NCI-H748 (cell line): ENCODE measurements at regions not wholly inside any gene's neighbourhood (a gene's known extent, or its start where the extent isn't known, plus 50 kb on each side); places are given as distances from the start of the nearest gene placed in this dataset.
A peak's percentile ranks its signal among the peaks of the same experiment; 100 is the strongest.
"Not testable (repeated sequence)": the region's sequence is repeated elsewhere in the genome, so short reads cannot be mapped to it uniquely, and the experiment has no call there.

Source experiments
- DNase-seq: peaks from one replicate; lab custom pipeline; 2025; ENCODE audit not compliant: unreplicated experiment; lab: John Stamatoyannopoulos, UW

DNA sequence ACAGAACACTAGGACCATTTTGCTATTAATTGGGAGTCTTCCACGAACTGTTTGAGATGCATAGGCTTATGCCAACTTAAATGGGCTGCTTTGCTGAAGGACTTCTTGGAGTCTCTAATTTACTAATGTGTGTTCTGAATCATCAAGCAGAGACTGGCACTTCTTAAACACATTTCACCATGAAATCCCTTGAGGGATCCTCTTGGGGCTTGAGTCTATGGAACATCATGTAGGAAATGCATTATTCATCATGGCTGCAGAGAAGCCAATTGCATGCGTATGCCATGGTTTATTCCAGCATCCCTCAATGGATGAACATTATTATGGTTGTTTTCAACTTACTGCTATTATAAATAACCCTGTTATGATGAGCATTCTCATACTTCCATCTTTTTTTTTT lies 73.4 kb downstream of the FGD2 start:
- DNase-seq, result no peak

- DNase-seq, result no peak
Observed at GRCh38 chr6:37081042-37081607, 75.7 kb downstream of the FGD2 start.

DNA sequence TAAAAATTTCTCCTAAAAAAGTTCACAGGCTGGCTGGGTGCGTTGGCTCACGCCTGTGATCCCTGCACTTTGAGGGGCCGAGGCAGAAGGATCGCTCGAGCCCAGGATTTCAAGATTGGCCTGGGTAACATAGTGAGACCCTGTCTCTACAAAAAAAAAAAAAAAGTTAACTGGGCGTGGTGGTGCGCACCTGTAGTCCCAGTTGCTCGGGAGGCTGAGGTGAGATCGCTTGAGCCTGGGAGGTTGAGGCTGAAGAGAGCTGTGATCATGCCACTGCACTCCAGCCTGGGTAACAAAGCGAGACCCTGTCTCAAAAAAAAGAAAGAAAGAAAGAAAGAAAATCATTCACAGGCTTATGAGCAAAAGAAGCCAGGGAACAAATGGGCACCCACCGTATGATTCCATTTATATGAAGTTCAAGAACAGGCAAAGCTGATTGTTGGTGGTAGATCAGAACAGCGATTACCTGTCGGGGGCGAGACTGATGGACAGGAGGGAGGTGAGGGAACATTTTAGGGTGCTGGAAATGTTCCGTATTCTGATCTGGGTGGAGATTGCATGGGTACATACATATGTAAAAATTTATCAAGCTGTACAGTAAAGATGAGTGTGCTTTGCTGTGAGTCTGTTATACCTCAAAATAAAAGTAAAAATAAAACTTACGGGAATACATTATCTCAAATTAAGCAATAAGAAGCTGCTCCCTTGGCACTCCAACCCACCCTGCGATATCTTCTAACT lies 77.1 kb downstream of the FGD2 start:
- DNase-seq, result no peak

DNA sequence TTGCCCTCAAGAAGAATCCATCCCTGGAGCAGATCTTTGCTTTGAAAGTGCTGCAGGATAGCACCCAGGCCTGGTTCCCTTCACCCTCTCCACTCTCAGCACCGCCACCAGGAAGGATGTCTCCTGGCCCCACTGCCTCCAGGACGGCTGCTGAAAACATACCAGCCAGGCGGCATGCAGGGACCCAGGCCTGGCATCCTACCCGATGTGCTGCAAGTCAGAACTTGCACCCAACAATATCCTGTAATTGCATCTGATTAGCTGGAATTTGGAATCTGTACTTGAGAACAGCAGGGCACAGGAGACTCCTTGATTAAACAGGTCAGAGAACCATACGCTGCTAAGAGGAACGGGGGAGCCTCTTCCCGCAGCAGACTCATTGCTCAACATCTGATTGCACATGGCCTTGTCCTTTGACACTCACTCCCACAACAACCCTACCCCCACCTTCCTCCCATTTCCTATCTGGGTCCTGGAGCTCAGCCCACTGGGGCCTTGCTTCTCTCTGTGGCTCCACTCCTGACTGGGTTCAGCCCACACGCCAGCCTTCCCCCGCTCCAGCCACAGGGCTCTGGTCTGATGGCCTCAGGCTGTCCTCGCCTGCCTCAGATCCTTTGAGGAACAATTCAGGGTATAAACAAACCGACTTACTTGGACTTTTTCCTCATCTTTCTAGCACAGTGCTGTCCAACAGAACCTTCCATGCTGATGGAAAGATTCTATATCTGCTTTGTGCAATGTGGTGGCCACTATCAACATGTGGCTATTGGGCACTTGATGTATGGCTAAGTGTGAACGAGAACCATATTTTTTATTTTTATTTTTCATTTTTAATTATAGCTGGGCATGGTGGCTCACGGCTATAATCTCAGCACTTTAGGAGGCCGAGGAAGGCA lies 78.0 kb downstream of the FGD2 start:
- DNase-seq, result peak; percentile 58

DNA sequence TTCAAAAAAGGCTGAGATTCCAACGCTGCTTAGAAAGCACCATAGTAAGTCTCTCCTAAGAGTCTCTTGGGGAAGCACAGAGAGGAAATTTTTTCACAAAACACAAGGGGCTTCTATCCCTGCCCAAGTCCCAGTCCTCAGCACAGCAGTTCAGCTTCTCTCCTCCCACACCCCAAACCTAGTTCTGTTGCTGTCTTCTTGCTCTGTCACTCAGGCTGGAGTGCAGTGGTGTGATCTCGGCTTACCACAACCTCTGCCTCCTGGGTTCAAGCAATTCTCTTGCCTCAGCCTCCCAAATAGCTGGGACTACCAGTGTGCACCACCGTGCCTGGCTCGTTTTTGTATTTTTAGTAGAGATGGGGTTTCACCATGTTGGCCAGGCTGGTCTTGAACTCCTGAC lies 79.2 kb downstream of the FGD2 start:
- not testable (repeated sequence) for DNase-seq

DNA sequence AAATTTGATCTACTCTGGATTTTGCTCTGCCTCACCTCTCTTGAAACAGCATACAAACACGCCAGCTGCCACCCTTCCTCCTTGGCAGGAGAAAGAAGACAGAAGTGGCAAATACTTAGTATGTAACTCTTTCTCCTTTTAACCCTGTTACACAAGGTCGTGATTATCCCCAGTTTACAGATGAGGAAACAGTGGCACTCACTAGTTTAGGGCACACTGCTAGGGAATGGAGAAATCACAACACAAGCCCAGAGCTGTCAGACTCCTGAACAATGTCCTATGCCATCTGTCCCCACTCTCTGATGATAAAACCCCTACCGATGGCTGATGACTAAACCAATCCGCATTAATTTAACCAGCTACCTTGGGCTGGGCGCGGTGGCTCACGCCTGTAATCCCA lies 79.7 kb downstream of the FGD2 start:
- no peak for DNase-seq

- DNase-seq, result no peak
Observed at GRCh38 chr6:37088897-37089296, 81.1 kb upstream of the PIM1 start.

DNA sequence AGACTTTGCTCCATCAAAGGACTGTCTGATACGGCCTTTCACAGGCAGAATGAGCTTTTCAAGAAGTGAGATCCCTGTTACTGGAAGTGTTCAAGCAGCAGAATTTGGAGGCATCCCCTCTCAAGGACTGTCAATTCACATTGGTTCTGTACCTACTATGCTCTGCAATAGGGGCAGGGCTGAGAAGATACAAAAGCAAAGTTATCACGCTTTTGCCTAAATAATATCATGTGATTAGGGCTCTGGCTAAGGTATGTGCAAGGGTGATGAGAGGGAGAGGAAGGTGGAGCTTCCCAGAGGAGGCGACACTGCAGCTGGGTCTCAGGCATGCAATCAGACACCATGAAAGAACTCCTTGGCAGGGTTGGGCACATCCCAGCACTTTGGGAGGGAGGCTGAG lies 80.2 kb upstream of the PIM1 start:
- DNase-seq, result no peak

GRCh38 chr6:37091104-37091503 lies 78.8 kb upstream of the PIM1 start:
- DNase-seq, result not testable (repeated sequence)

DNA sequence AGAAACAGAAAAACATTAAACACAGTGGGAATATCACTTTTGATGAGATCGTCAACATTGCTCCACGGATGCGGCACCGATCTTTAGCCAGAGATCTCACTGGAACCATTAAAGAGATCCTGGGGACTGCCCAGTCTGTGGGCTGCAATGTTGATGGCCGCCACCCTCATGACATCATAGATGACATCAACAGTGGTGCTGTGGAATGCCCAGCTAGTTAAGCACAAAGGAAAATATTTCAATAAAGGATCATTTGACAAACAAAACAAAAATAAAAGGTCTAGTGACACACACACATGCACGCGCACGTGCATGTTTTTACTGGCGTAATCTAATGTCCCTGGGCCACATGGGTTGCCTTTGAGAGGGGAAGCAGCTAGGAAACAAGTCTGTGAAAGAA lies 78.4 kb upstream of the PIM1 start:
- not testable (repeated sequence) for DNase-seq

GRCh38 chr6:37092923-37093727 lies 76.8 kb upstream of the PIM1 start:
- DNase-seq, result no peak

DNA sequence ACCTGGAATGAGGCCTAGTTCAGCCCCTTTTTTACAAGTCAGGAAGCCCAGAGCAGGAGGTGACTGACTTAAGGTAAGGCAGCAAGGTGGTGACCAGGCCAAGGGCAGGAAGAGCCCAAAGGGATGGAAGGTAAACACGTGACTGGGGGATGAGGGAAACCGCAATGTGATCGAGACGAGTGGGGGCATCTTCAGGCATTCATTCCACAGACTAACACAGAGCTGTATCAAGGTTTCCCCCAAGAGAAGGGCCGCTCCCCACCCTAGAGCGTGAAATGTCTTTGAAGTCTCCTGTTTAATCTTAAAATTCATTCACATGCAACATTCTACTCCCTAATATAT lies 76.3 kb upstream of the PIM1 start:
- DNase-seq, result no peak

- no peak for DNase-seq
Observed at GRCh38 chr6:37095997-37096396, 74.0 kb upstream of the PIM1 start.

DNA sequence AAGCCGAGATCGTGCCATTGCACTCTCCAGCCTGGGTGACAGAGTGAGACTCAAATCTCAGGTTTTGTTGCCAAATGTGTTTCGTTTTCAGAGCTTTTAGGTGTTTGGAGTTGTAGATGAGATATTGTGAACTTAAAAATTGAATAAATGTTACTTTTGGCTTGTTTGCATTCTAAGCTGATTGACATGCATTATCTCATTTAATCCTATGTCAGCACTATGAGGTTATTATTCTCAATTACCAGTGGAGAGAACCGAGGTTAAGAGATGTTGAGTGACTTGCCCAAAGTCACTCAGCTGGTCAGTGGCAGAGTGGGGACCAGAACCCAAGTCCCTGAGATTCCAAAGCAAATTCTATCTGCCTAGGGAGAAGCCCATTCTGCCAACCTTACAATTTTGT lies 72.6 kb upstream of the PIM1 start:
- no peak for DNase-seq

DNA sequence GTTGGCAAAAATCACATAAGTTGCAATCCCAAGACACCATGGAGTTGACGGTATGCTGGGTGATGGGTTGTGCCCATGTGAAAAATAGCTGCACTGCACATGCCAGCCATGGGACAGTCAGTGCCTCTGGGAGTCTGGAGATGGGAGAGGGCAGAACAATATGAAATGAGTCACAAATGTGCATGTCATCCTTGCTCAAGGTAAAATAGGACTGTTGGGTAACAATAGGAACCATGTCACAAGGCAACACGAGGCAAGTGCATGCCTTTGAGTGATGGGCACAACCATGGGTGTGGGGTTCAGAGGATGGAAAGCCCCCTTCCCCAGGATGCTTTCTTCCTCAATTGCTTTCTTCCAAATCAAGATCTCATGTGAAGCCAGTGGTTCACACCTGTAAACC lies 70.5 kb upstream of the PIM1 start:
- DNase-seq, result no peak

- DNase-seq, result no peak
Observed at GRCh38 chr6:37100745-37101144, 69.2 kb upstream of the PIM1 start.

GRCh38 chr6:37101991-37102298 lies 68.0 kb upstream of the PIM1 start:
- DNase-seq, result peak; percentile 58

DNA sequence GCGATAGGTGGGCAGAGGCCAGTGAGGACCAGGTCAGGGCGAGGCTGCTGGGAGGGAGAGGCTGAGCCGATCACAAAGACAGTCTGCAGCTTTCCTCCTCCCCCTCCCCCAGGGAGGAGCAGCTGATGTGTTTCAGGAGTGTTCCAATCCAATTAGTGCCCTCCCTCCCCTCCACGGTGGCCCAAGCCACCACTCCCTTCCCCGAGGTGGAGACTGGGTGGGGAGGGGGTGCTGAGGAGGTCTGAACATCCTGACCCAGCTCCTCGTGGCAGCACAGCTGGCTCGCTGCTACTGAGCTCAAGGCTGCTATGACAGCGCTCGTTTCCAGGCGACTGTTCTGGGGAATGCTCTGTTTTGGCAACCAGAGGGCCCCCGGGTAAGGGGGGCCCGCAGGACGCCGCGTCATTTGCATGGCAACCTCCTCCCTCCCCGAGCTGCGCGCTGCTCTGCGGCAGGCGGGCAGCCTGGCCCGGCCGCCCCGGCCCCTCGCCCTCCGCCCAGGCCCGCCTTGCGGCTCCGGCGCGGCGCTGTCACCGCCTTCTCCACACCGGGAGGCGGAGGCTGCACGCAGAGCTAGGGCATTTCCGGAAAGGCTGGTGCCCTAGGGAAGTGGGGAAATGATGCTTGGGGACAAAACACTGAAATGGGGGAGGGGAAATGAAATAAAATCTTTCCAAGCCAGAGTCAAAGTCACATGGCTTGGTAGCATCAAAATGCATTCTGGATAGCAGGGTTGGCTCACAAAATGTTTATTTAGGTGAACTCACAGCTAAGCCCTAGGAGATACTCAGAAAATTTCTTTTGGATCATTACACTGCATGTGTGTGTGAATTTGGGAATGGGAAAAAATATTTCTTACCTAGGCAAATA lies 67.4 kb upstream of the PIM1 start:
- DNase-seq, result peak; percentile 100

DNA sequence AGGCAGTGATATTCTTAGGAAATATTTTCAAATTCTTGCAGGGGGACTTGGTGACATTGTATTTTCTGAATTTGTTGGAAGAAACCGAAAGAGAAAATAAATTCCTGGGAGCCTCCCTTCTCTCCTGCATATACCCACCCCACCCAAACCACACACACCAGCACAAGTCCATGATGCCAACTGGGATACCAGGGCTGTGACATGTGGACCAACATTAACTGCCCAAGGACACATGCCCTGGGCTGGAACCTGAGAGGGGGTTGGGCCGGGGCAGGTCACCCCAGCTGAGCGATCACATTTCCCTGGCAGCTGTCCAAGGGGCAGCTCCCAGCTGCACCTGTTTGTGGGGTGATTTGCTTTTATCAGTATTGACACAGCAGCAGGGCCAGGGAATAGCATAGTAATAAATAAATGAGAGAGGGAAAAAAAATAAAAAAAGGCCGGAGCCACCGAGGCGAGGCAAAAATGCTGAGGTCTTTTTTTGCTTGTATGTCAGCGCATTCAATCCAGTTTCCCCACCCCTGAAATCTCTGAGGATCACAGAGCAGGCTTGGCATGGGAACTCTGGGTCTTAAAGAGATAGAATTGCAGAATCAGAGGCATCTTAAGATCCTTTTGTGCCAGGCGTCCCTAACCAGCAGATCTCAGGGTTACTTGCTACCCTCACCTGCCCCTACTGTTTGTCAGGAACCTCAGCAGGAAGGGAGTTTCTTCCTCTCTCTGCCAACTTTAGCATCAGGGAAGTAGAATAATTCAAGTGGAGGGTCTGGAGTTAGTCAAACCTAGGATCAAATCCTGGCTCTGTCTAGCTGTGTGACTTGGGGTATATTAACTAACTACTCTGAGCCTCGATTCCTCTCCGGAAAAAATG lies 66.5 kb upstream of the PIM1 start:
- peak; percentile 99 for DNase-seq

DNA sequence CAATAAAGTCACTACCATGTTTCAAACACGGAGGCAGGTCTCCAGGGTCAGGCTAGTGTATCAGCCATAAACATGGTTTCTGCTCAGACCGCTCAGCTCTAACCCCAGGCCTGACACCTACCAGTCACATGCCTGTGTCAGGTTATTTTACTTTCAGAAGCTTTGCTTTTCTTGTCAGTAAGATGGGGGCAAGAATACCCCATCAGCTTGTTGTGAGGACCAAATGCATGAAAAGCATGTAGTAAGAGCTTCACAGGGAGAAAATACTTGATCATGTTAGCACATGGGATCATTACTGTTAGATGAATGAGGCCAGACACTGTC lies 65.2 kb upstream of the PIM1 start:
- DNase-seq, result no peak
